22Rv1 (cell line): ENCODE measurements at regions not wholly inside any gene's neighbourhood (a gene's known extent, or its start where the extent isn't known, plus 50 kb on each side); places are given as distances from the start of the nearest gene placed in this dataset.

Experiments
- H3K27ac ChIP-seq: fragments of 450-650 bp; 2 replicates; pipeline ENCODE4 v1.5.1; 2017
- CTCF ChIP-seq: fragments of 450-650 bp; IDR thresholded peaks from 2 replicates; pipeline ENCODE4 v1.5.1; 2017; ENCODE audit warnings: mild to moderate bottlenecking
- ZFX ChIP-seq: fragments of 450-650 bp; IDR thresholded peaks from 2 replicates; pipeline ENCODE4 v1.6.1; 2017; ENCODE audit warnings: antibody characterized with exemption, borderline replicate concordance

GRCh38 chr10:47160261-47160908, 139.6 kb upstream of the GDF10 start:
- no peak overlapping the region for H3K27ac ChIP-seq
- TF ChIP-seq CTCF (no peak), ZFX (no peak)

- no peak overlapping the region for H3K27ac ChIP-seq
- no peak for TF ChIP-seq CTCF
- TF ChIP-seq ZFX = no peak
Observed at GRCh38 chr10:47160967-47161366, 139.0 kb upstream of the GDF10 start.

GRCh38 chr10:47161465-47161864, 138.5 kb upstream of the GDF10 start:
- TF ChIP-seq ZFX (no peak), CTCF (no peak)
- H3K27ac ChIP-seq = no peak overlapping the region

- TF ChIP-seq CTCF (no peak), ZFX (no peak)
- H3K27ac ChIP-seq = no peak overlapping the region
Observed at GRCh38 chr10:47164126-47164799, 135.7 kb upstream of the GDF10 start.

- no peak for TF ChIP-seq ZFX
- TF ChIP-seq CTCF = no peak
- no peak overlapping the region for H3K27ac ChIP-seq
Observed at GRCh38 chr10:47164800-47165128, 135.2 kb upstream of the GDF10 start.

GRCh38 chr10:47165168-47165710, 134.8 kb upstream of the GDF10 start:
- H3K27ac ChIP-seq = no peak overlapping the region
- TF ChIP-seq CTCF = no peak
- no peak for TF ChIP-seq ZFX

- H3K27ac ChIP-seq = no peak overlapping the region
- no peak for TF ChIP-seq ZFX
- TF ChIP-seq CTCF = no peak
Observed at GRCh38 chr10:47165711-47166404, 134.1 kb upstream of the GDF10 start.
